ENCODE measurements at regions not wholly inside any gene's neighbourhood (a gene's known extent, or its start where the extent isn't known, plus 50 kb on each side); places are given as distances from the start of the nearest gene placed in this dataset.
A peak's percentile ranks its signal among the peaks of the same experiment; 100 is the strongest.

DNA sequence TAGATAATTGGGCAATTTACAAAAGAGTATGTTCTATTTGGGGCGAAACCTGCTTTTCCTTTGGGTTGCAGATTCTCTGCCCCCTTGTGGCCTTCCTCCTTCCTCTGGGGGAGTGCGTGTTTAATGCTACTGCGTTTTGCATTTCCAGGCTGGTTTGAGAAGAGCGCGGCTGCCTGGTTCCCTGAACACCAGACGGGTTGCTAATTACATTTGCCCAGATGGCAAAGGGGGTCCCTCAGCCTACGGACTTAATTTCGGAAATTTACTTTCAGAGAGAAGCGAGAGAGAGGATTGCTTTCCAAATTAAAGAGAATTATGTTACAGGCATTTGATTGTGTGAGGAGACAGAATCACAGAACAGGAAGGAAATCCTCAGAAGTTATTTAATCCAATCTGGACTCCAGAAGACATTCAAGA lies 91.9 kb upstream of the JAZF1 start:
- Histone ChIP-seq H3K9me2 (ENCODE audit: insufficient read depth) (peaks cover 3% of the 10 kb centered on the region; the same call in 1 of the 2 replicates), H2AFZ (peak overlapping the region; percentile 38; the same call in 1 of the 2 replicates), H3K27ac (ENCODE audit: low read depth) (no peak overlapping the region), H3K36me3 (ENCODE audit: insufficient read depth) (no peaks in the 10 kb centered on the region), H3F3A (replicated peaks; ENCODE audit: low read depth) (no peaks in the 10 kb centered on the region), H4K20me1 (replicated peaks; ENCODE audit: insufficient read depth) (no peaks in the 10 kb centered on the region), H3K4me3 (no peak overlapping the region), H3K4me1 (ENCODE audit: insufficient read depth) (peaks cover 15% of the 10 kb centered on the region; the same call in 1 of the 2 replicates), H3K27me3 (ENCODE audit: insufficient read depth) (no peaks in the 10 kb centered on the region), H3K4me2 (peak overlapping the region; percentile 52), H3K79me2 (replicated peaks; ENCODE audit: insufficient read depth) (no peaks in the 10 kb centered on the region)
- ATAC-seq (peak; percentile 98), DNase-seq (ENCODE audit: low spot score) (peak; percentile 87)
- H3K27me3 Mint-ChIP-seq (ENCODE audit: insufficient read depth, low read depth, poor library complexity) = no peaks in the 10 kb centered on the region
- H3K4me1 Mint-ChIP-seq = peaks cover 18% of the 10 kb centered on the region
- peaks cover 10% of the 10 kb centered on the region for H3K36me3 Mint-ChIP-seq (ENCODE audit: low read depth)
- H3K27ac Mint-ChIP-seq = peak overlapping the region; percentile 61
- no peak for TF ChIP-seq EZH2phosphoT487 (IDR thresholded peaks at IDR 0.05; ENCODE audit: unreplicated experiment)
- peak; percentile 47; the same call in 1 of the 2 replicates for TF ChIP-seq NANOG (IDR thresholded peaks at IDR 0.05; ENCODE audit: borderline replicate concordance)
- TF ChIP-seq ZNF114 (CRISPR knock-in tag; IDR thresholded peaks at IDR 0.05) = no peak
- TF ChIP-seq, protein P1, sequence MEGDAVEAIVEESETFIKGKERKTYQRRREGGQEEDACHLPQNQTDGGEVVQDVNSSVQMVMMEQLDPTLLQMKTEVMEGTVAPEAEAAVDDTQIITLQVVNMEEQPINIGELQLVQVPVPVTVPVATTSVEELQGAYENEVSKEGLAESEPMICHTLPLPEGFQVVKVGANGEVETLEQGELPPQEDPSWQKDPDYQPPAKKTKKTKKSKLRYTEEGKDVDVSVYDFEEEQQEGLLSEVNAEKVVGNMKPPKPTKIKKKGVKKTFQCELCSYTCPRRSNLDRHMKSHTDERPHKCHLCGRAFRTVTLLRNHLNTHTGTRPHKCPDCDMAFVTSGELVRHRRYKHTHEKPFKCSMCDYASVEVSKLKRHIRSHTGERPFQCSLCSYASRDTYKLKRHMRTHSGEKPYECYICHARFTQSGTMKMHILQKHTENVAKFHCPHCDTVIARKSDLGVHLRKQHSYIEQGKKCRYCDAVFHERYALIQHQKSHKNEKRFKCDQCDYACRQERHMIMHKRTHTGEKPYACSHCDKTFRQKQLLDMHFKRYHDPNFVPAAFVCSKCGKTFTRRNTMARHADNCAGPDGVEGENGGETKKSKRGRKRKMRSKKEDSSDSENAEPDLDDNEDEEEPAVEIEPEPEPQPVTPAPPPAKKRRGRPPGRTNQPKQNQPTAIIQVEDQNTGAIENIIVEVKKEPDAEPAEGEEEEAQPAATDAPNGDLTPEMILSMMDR (conservative IDR thresholded peaks at IDR 0.05; ENCODE audit: low read depth in 2 of 2) = peak; percentile 85 to 88
- no peak for TF ChIP-seq ZNF331 (CRISPR knock-in tag; IDR thresholded peaks at IDR 0.05; ENCODE audit: low read depth)
- no peak for TF ChIP-seq POLR2AphosphoS5 (IDR thresholded peaks at IDR 0.05; ENCODE audit: low read depth)
- TF ChIP-seq STAT1 (IDR thresholded peaks at IDR 0.05; ENCODE audit: unreplicated experiment) = no peak
- peak overlapping the region; percentile 33; the same call in 2 of the 3 replicates for H3K4me3 Mint-ChIP-seq
- H3K9me3 Mint-ChIP-seq = peaks cover 5% of the 10 kb centered on the region

DNA sequence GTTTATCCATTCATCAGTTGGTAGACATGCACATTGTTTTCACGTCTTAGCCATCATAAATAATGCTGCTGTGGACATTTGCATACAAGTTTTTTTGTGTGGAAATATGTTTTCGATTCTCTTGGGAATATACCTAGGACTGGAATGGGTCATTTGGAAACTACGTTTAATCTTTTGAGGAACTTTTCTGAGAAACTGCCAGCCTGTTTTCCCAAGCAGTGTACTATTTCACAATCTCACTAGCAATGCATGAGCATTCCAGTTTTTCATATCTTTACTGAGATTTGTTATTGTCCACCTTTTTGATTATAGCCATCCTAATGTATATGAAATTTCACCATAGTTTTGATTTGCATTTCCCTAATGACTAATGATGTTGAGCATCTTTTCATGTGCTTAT lies 95.7 kb upstream of the JAZF1 start:
- H3K4me3 Mint-ChIP-seq = no peak overlapping the region
- DNase-seq (ENCODE audit: low spot score) (no peak), ATAC-seq (no peak)
- no peaks in the 10 kb centered on the region for H3F3A ChIP-seq (replicated peaks; ENCODE audit: low read depth)
- peaks cover 10% of the 10 kb centered on the region; the same call in 1 of the 2 replicates for H3K4me1 ChIP-seq (ENCODE audit: insufficient read depth)
- no peaks in the 10 kb centered on the region for H3K27me3 Mint-ChIP-seq (ENCODE audit: insufficient read depth, low read depth, poor library complexity)
- no peak overlapping the region for H3K27ac Mint-ChIP-seq
- no peak for TF ChIP-seq JUNB (IDR thresholded peaks at IDR 0.05; ENCODE audit: unreplicated experiment)
- H3K27ac ChIP-seq (ENCODE audit: low read depth) = no peak overlapping the region
- no peaks in the 10 kb centered on the region for H3K27me3 ChIP-seq (ENCODE audit: insufficient read depth)
- H4K20me1 ChIP-seq (replicated peaks; ENCODE audit: insufficient read depth) = no peaks in the 10 kb centered on the region
- H2AFZ ChIP-seq = no peak overlapping the region
- H3K4me1 Mint-ChIP-seq = peaks cover 14% of the 10 kb centered on the region
- peaks cover 5% of the 10 kb centered on the region for H3K9me3 Mint-ChIP-seq
- H3K4me3 ChIP-seq = no peak overlapping the region
- H3K36me3 ChIP-seq (ENCODE audit: insufficient read depth) = no peaks in the 10 kb centered on the region
- H3K36me3 Mint-ChIP-seq (ENCODE audit: low read depth) = peaks cover 6% of the 10 kb centered on the region
- 0 out of 2 replicates have a peak, but pooled peaks cover 10% of the 10 kb centered on the region for H3K9me2 ChIP-seq (ENCODE audit: insufficient read depth)
- H3K79me2 ChIP-seq (replicated peaks; ENCODE audit: insufficient read depth) = no peaks in the 10 kb centered on the region
- H3K4me2 ChIP-seq = no peak overlapping the region

DNA sequence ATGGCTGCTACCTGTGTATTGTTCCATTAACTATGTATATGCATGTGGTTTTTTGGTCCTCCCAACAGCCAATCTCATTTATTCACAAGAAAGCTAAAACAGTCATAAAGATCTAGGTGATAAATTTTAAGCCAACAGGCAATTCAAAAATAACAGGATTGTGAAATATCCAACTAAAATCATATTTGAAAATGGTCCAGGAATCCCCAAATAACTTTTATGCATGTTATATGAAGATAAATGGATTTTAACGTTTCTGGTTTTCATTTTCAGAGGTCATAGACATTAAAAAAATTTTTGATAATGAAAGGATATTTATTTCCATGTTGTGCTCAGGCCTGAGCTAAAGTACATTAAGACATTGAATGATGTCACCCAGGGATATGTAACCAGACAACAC lies 96.8 kb upstream of the JAZF1 start:
- Histone ChIP-seq H3K4me2 (no peak overlapping the region), H3K9me2 (ENCODE audit: insufficient read depth) (0 out of 2 replicates have a peak, but pooled peaks cover 10% of the 10 kb centered on the region), H3K79me2 (replicated peaks; ENCODE audit: insufficient read depth) (no peaks in the 10 kb centered on the region), H3F3A (replicated peaks; ENCODE audit: low read depth) (no peaks in the 10 kb centered on the region), H3K4me3 (no peak overlapping the region), H3K4me1 (ENCODE audit: insufficient read depth) (no peaks in the 10 kb centered on the region), H3K27ac (ENCODE audit: low read depth) (no peak overlapping the region), H3K36me3 (ENCODE audit: insufficient read depth) (no peaks in the 10 kb centered on the region), H2AFZ (no peak overlapping the region), H4K20me1 (replicated peaks; ENCODE audit: insufficient read depth) (no peaks in the 10 kb centered on the region), H3K27me3 (ENCODE audit: insufficient read depth) (no peaks in the 10 kb centered on the region)
- Mint-ChIP-seq H3K9me3 (peaks cover 5% of the 10 kb centered on the region), H3K27ac (no peak overlapping the region), H3K4me1 (peaks cover 3% of the 10 kb centered on the region), H3K27me3 (ENCODE audit: insufficient read depth, low read depth, poor library complexity) (no peaks in the 10 kb centered on the region), H3K4me3 (no peak overlapping the region), H3K36me3 (ENCODE audit: low read depth) (peaks cover 6% of the 10 kb centered on the region)
- DNase-seq (ENCODE audit: low spot score) (no peak), ATAC-seq (no peak)
- no peak for TF ChIP-seq NANOG (IDR thresholded peaks at IDR 0.05; ENCODE audit: borderline replicate concordance)
- TF ChIP-seq CREB1 (CRISPR knock-in tag; IDR thresholded peaks at IDR 0.05; ENCODE audit: low read depth) = no peak
- TF ChIP-seq JUNB (IDR thresholded peaks at IDR 0.05; ENCODE audit: unreplicated experiment) = no peak
- TF ChIP-seq STAT1 (IDR thresholded peaks at IDR 0.05; ENCODE audit: unreplicated experiment) = no peak
- no peak for TF ChIP-seq EZH2phosphoT487 (IDR thresholded peaks at IDR 0.05; ENCODE audit: unreplicated experiment)
- TF ChIP-seq ZNF114 (CRISPR knock-in tag; IDR thresholded peaks at IDR 0.05) = no peak
- TF ChIP-seq EZH2 (IDR thresholded peaks at IDR 0.05; ENCODE audit: low read depth, unreplicated experiment) = no peak

Data from GM23338 (cell line).